HFFc6 (cell line): ENCODE measurements at regions not wholly inside any gene's neighbourhood (a gene's known extent, or its start where the extent isn't known, plus 50 kb on each side); places are given as distances from the start of the nearest gene placed in this dataset.

Experiments used
- DNase-seq: peaks from one replicate; pipeline ENCODE4 v3.0.0-alpha.2; 2018
- H3K27ac Mint-ChIP-seq: 2 replicates; pipeline ENCODE4 v1.8.0; 2020; ENCODE audit warnings: mild to moderate bottlenecking, mixed read lengths
- H3K27me3 Mint-ChIP-seq: 2 replicates; pipeline ENCODE4 v1.8.0; 2021; ENCODE audit warnings: mild to moderate bottlenecking, moderate library complexity, mixed read lengths; ENCODE audit not compliant: insufficient read depth
- H3K36me3 Mint-ChIP-seq: 2 replicates; pipeline ENCODE4 v1.8.0; 2021; ENCODE audit warnings: low read depth, mixed read lengths
- H3K4me1 Mint-ChIP-seq: 2 replicates; pipeline ENCODE4 v1.8.0; 2020; ENCODE audit warnings: low read depth, mixed read lengths
- H3K4me3 Mint-ChIP-seq: 2 replicates; pipeline ENCODE4 v1.8.0; 2020; ENCODE audit warnings: mild to moderate bottlenecking, moderate library complexity, mixed read lengths
- H3K9me3 Mint-ChIP-seq: 2 replicates; pipeline ENCODE4 v1.8.0; 2020; ENCODE audit warnings: mild to moderate bottlenecking, mixed read lengths
- CTCF ChIP-seq: fragments of 200-600 bp; sonication (generic); IDR thresholded peaks from 2 replicates; pipeline ENCODE4 v1.5.0; 2021; ENCODE audit warnings: antibody characterized with exemption, mild to moderate bottlenecking

- Mint-ChIP-seq H3K4me1 (no peaks in the 10 kb centered on the region), H3K9me3 (no peaks in the 10 kb centered on the region; the same call in none of the 2 replicates), H3K4me3 (no peak overlapping the region), H3K27me3 (no peaks in the 10 kb centered on the region; the same call in 1 of the 2 replicates), H3K36me3 (no peaks in the 10 kb centered on the region), H3K27ac (no peak overlapping the region)
- TF ChIP-seq CTCF, result no peak
- no peak for DNase-seq
Measured at GRCh38 chr19:8893419-8893818, 61.2 kb downstream of the MBD3L1 start.

- TF ChIP-seq CTCF, result no peak
- no peaks in the 10 kb centered on the region; the same call in none of the 2 replicates for H3K9me3 Mint-ChIP-seq
- H3K4me1 Mint-ChIP-seq, result no peaks in the 10 kb centered on the region
- H3K36me3 Mint-ChIP-seq, result no peaks in the 10 kb centered on the region
- no peak overlapping the region for H3K27ac Mint-ChIP-seq
- no peaks in the 10 kb centered on the region for H3K27me3 Mint-ChIP-seq
- no peak overlapping the region for H3K4me3 Mint-ChIP-seq
- no peak for DNase-seq
Measured at GRCh38 chr19:8897106-8897505, 64.9 kb downstream of the MBD3L1 start.

GRCh38 chr19:8899356-8899755, 67.2 kb downstream of the MBD3L1 start:
- Mint-ChIP-seq H3K27me3 (no peaks in the 10 kb centered on the region), H3K27ac (no peak overlapping the region), H3K4me3 (no peak overlapping the region), H3K36me3 (no peaks in the 10 kb centered on the region), H3K9me3 (no peaks in the 10 kb centered on the region; the same call in none of the 2 replicates), H3K4me1 (no peaks in the 10 kb centered on the region)
- DNase-seq, result no peak
- TF ChIP-seq CTCF, result no peak

- Mint-ChIP-seq H3K4me3 (no peak overlapping the region), H3K27me3 (no peaks in the 10 kb centered on the region), H3K4me1 (no peaks in the 10 kb centered on the region), H3K27ac (no peak overlapping the region), H3K9me3 (no peaks in the 10 kb centered on the region; the same call in none of the 2 replicates), H3K36me3 (no peaks in the 10 kb centered on the region)
- DNase-seq, result no peak
- TF ChIP-seq CTCF, result no peak
Measured at GRCh38 chr19:8900421-8900820, 68.2 kb downstream of the MBD3L1 start.

- TF ChIP-seq CTCF, result no peak
- Mint-ChIP-seq H3K4me1 (no peaks in the 10 kb centered on the region), H3K4me3 (no peak overlapping the region), H3K9me3 (no peaks in the 10 kb centered on the region; the same call in none of the 2 replicates), H3K27ac (no peak overlapping the region), H3K36me3 (no peaks in the 10 kb centered on the region), H3K27me3 (no peaks in the 10 kb centered on the region; the same call in 1 of the 2 replicates)
- no peak for DNase-seq
Measured at GRCh38 chr19:8902520-8902919, 70.3 kb downstream of the MBD3L1 start.

GRCh38 chr19:8904597-8904996, 72.4 kb downstream of the MBD3L1 start:
- Mint-ChIP-seq H3K4me3 (no peak overlapping the region), H3K27ac (no peak overlapping the region), H3K4me1 (no peaks in the 10 kb centered on the region), H3K36me3 (no peaks in the 10 kb centered on the region), H3K9me3 (peaks cover 12% of the 10 kb centered on the region), H3K27me3 (no peaks in the 10 kb centered on the region; the same call in 1 of the 2 replicates)
- no peak for DNase-seq
- no peak for TF ChIP-seq CTCF
